HUES6 (cell line): ENCODE measurements at regions not wholly inside any gene's neighbourhood (a gene's known extent, or its start where the extent isn't known, plus 50 kb on each side); places are given as distances from the start of the nearest gene placed in this dataset.

ENCODE experiments used
- H3K27ac ChIP-seq: 2 replicates; pipeline ENCODE4 v1.7.0; 2013; ENCODE audit warnings: low read depth, mild to moderate bottlenecking, low read length, inconsistent platforms
- H3K27me3 ChIP-seq: 2 replicates; pipeline ENCODE4 v1.6.1; 2013; ENCODE audit warnings: low read length; ENCODE audit not compliant: control insufficient read depth, insufficient read depth
- H3K36me3 ChIP-seq: 2 replicates; pipeline ENCODE4 v1.6.1; 2013; ENCODE audit warnings: low read length; ENCODE audit not compliant: control insufficient read depth, insufficient read depth
- H3K4me1 ChIP-seq: 2 replicates; pipeline ENCODE4 v1.6.1; 2013; ENCODE audit warnings: low read length; ENCODE audit not compliant: control insufficient read depth, insufficient read depth
- H3K4me3 ChIP-seq: 2 replicates; pipeline ENCODE4 v1.5.1; 2013; ENCODE audit warnings: low read depth, low read length
- H3K9ac ChIP-seq: one replicate; pipeline ENCODE4 v1.6.1; 2013; ENCODE audit warnings: mild to moderate bottlenecking, low read length
- H3K9me3 ChIP-seq: 2 replicates; pipeline ENCODE4 v1.6.1; 2013; ENCODE audit warnings: low read depth, low read length; ENCODE audit not compliant: control insufficient read depth, insufficient read depth

GRCh38 chr6:21855811-21856455 lies 262.4 kb downstream of the SOX4 start:
- no peak overlapping the region for H3K4me3 ChIP-seq
- H3K4me1 ChIP-seq: no peaks in the 10 kb centered on the region
- H3K27me3 ChIP-seq: no peaks in the 10 kb centered on the region
- no peak overlapping the region for H3K27ac ChIP-seq
- no peak overlapping the region for H3K9ac ChIP-seq
- no peaks in the 10 kb centered on the region for H3K9me3 ChIP-seq
- peaks cover 10% of the 10 kb centered on the region; the same call in 1 of the 2 replicates for H3K36me3 ChIP-seq

- H3K27ac ChIP-seq: no peak overlapping the region
- H3K4me3 ChIP-seq: no peak overlapping the region
- no peaks in the 10 kb centered on the region for H3K4me1 ChIP-seq
- H3K9me3 ChIP-seq: no peaks in the 10 kb centered on the region
- H3K36me3 ChIP-seq: peaks cover 10% of the 10 kb centered on the region; the same call in 1 of the 2 replicates
- H3K27me3 ChIP-seq: no peaks in the 10 kb centered on the region
- H3K9ac ChIP-seq: no peak overlapping the region
Observed at GRCh38 chr6:21856456-21856825, 262.9 kb downstream of the SOX4 start.

- H3K36me3 ChIP-seq: peaks cover 10% of the 10 kb centered on the region; the same call in 1 of the 2 replicates
- H3K27me3 ChIP-seq: no peaks in the 10 kb centered on the region
- H3K9me3 ChIP-seq: no peaks in the 10 kb centered on the region
- H3K9ac ChIP-seq: no peak overlapping the region
- no peak overlapping the region for H3K4me3 ChIP-seq
- no peak overlapping the region for H3K27ac ChIP-seq
- H3K4me1 ChIP-seq: no peaks in the 10 kb centered on the region
Observed at GRCh38 chr6:21856844-21857243, 263.3 kb downstream of the SOX4 start.

GRCh38 chr6:21858076-21858475 lies 264.5 kb downstream of the SOX4 start:
- Histone ChIP-seq H3K9ac (no peak overlapping the region), H3K27ac (no peak overlapping the region), H3K4me1 (no peaks in the 10 kb centered on the region), H3K4me3 (no peak overlapping the region), H3K9me3 (no peaks in the 10 kb centered on the region), H3K36me3 (peaks cover 10% of the 10 kb centered on the region; the same call in 1 of the 2 replicates), H3K27me3 (no peaks in the 10 kb centered on the region)

GRCh38 chr6:21859193-21859735 lies 265.7 kb downstream of the SOX4 start:
- Histone ChIP-seq H3K9ac (no peak overlapping the region), H3K27me3 (no peaks in the 10 kb centered on the region), H3K9me3 (no peaks in the 10 kb centered on the region), H3K4me3 (no peak overlapping the region), H3K4me1 (no peaks in the 10 kb centered on the region), H3K27ac (no peak overlapping the region), H3K36me3 (peaks cover 10% of the 10 kb centered on the region; the same call in 1 of the 2 replicates)

GRCh38 chr6:21861942-21862341 lies 268.4 kb downstream of the SOX4 start:
- no peaks in the 10 kb centered on the region for H3K27me3 ChIP-seq
- H3K9ac ChIP-seq: no peak overlapping the region
- no peak overlapping the region for H3K4me3 ChIP-seq
- H3K9me3 ChIP-seq: no peaks in the 10 kb centered on the region
- H3K27ac ChIP-seq: no peak overlapping the region
- no peaks in the 10 kb centered on the region for H3K4me1 ChIP-seq
- peaks cover 4% of the 10 kb centered on the region; the same call in 1 of the 2 replicates for H3K36me3 ChIP-seq

- peaks cover 2% of the 10 kb centered on the region; the same call in 1 of the 2 replicates for H3K4me1 ChIP-seq
- no peak overlapping the region for H3K27ac ChIP-seq
- H3K9me3 ChIP-seq: no peaks in the 10 kb centered on the region
- 0 out of 2 replicates have a peak, but pooled peaks cover under 1% of the 10 kb centered on the region for H3K36me3 ChIP-seq
- H3K9ac ChIP-seq: no peak overlapping the region
- H3K4me3 ChIP-seq: no peak overlapping the region
- no peaks in the 10 kb centered on the region for H3K27me3 ChIP-seq
Observed at GRCh38 chr6:21864206-21864605, 270.7 kb downstream of the SOX4 start.

GRCh38 chr6:21868226-21868625 lies 274.7 kb downstream of the SOX4 start:
- no peak overlapping the region for H3K9ac ChIP-seq
- no peak overlapping the region for H3K27ac ChIP-seq
- H3K4me1 ChIP-seq: peaks cover 14% of the 10 kb centered on the region
- no peak overlapping the region for H3K4me3 ChIP-seq
- H3K36me3 ChIP-seq: no peaks in the 10 kb centered on the region
- no peaks in the 10 kb centered on the region for H3K27me3 ChIP-seq
- H3K9me3 ChIP-seq: no peaks in the 10 kb centered on the region

GRCh38 chr6:21869085-21869771 lies 275.7 kb downstream of the SOX4 start:
- peaks cover 20% of the 10 kb centered on the region for H3K4me1 ChIP-seq
- H3K4me3 ChIP-seq: no peak overlapping the region
- no peaks in the 10 kb centered on the region for H3K27me3 ChIP-seq
- peaks cover 2% of the 10 kb centered on the region; the same call in 1 of the 2 replicates for H3K36me3 ChIP-seq
- no peak overlapping the region for H3K27ac ChIP-seq
- no peaks in the 10 kb centered on the region for H3K9me3 ChIP-seq
- H3K9ac ChIP-seq: no peak overlapping the region

- H3K9ac ChIP-seq: no peak overlapping the region
- no peaks in the 10 kb centered on the region for H3K9me3 ChIP-seq
- peaks cover 21% of the 10 kb centered on the region for H3K4me1 ChIP-seq
- H3K36me3 ChIP-seq: peaks cover 9% of the 10 kb centered on the region
- H3K4me3 ChIP-seq: no peak overlapping the region
- H3K27ac ChIP-seq: no peak overlapping the region
- no peaks in the 10 kb centered on the region for H3K27me3 ChIP-seq
Observed at GRCh38 chr6:21870076-21870730, 276.7 kb downstream of the SOX4 start.

- H3K4me1 ChIP-seq: peaks cover 21% of the 10 kb centered on the region
- H3K4me3 ChIP-seq: no peak overlapping the region
- no peak overlapping the region for H3K27ac ChIP-seq
- no peak overlapping the region for H3K9ac ChIP-seq
- H3K36me3 ChIP-seq: peaks cover 9% of the 10 kb centered on the region
- H3K27me3 ChIP-seq: no peaks in the 10 kb centered on the region
- no peaks in the 10 kb centered on the region; the same call in 1 of the 2 replicates for H3K9me3 ChIP-seq
Observed at GRCh38 chr6:21871831-21872230, 278.3 kb downstream of the SOX4 start.
